IMR-90 (cell line): ENCODE measurements at regions not wholly inside any gene's neighbourhood (a gene's known extent, or its start where the extent isn't known, plus 50 kb on each side); places are given as distances from the start of the nearest gene placed in this dataset.

ENCODE experiments used
- ATAC-seq: fragments of 200-7000 bp; cut with Tn5 transposase; 2 replicates; pipeline ENCODE4 v1.9.1; 2020; ENCODE audit warnings: low read depth, mild to moderate bottlenecking, moderate library complexity
- BruUV-seq: library from RNA; stranded (reverse); fragments of 400-500 nt; replicated peaks from 2 replicates; lab custom pipeline; 2021; lab: Mats Ljungman, UMichigan
- CTCF ChIA-PET: fragments of 300-600 bp; formaldehyde crosslinking; extraction: SDS; loops from one replicate; lab custom pipeline; 2021; ENCODE audit warnings: antibody characterized with exemption; lab: Yijun Ruan, JAX
- POLR2A ChIA-PET: fragments of 300-600 bp; sonication (Branson Sonifier 250); formaldehyde crosslinking; loops from one replicate; lab custom pipeline; 2022; ENCODE audit warnings: antibody characterized with exemption; ENCODE audit not compliant: unreplicated experiment; lab: Charles Lee
- DNase-seq: peaks from one replicate; pipeline ENCODE4 v3.0.0; 2013
- H2AFZ ChIP-seq: replicated peaks from 2 replicates; pipeline ENCODE3; 2013; ENCODE audit warnings: low read length, mild to moderate bottlenecking; ENCODE audit not compliant: poor library complexity
- H2AK5ac ChIP-seq: 2 replicates; pipeline ENCODE4 v1.6.1; 2013; ENCODE audit warnings: low read depth, low read length, inconsistent platforms
- H2AK9ac ChIP-seq: replicated peaks from 2 replicates; pipeline ENCODE3; 2013; ENCODE audit warnings: mild to moderate bottlenecking, low read depth, low read length, moderate library complexity; ENCODE audit not compliant: poor library complexity
- H2BK120ac ChIP-seq: 2 replicates; pipeline ENCODE4 v1.6.1; 2013; ENCODE audit warnings: low read depth, low read length, inconsistent platforms
- H2BK15ac ChIP-seq: 3 replicates; pipeline ENCODE4 v1.6.1; 2013; ENCODE audit warnings: low read depth, low read length, inconsistent platforms
- H2BK20ac ChIP-seq: 2 replicates; pipeline ENCODE4 v1.6.1; 2013; ENCODE audit warnings: low read depth, mild to moderate bottlenecking, inconsistent platforms, low read length, moderate library complexity
- H2BK5ac ChIP-seq: 2 replicates; pipeline ENCODE4 v1.6.1; 2013; ENCODE audit warnings: mild to moderate bottlenecking, low read depth, low read length, inconsistent platforms; ENCODE audit not compliant: poor library complexity, severe bottlenecking
- H3K14ac ChIP-seq: replicated peaks from 2 replicates; pipeline ENCODE4 v1.6.1; 2013; ENCODE audit warnings: low read depth, low read length, inconsistent platforms
- H3K18ac ChIP-seq: 2 replicates; pipeline ENCODE4 v1.6.1; 2013; ENCODE audit warnings: low read depth, low read length, control low read depth
- H3K23ac ChIP-seq: 2 replicates; pipeline ENCODE4 v1.6.1; 2013; ENCODE audit warnings: low read depth, low read length, inconsistent platforms
- H3K27ac ChIP-seq: 2 replicates; pipeline ENCODE4 v1.5.1; 2013; ENCODE audit warnings: mild to moderate bottlenecking, control low read depth, low read length; ENCODE audit not compliant: insufficient read depth
- H3K27me3 ChIP-seq: 2 replicates; pipeline ENCODE4 v1.6.1; 2013; ENCODE audit warnings: low read length; ENCODE audit not compliant: control insufficient read depth, insufficient read depth
- H3K36me3 ChIP-seq: 2 replicates; pipeline ENCODE4 v1.6.1; 2013; ENCODE audit warnings: low read length, mixed read lengths; ENCODE audit not compliant: control insufficient read depth, insufficient read depth
- H3K4ac ChIP-seq: 2 replicates; pipeline ENCODE4 v1.6.1; 2013; ENCODE audit warnings: low read depth, low read length, inconsistent platforms
- H3K4me1 ChIP-seq: 2 replicates; pipeline ENCODE4 v1.6.1; 2013; ENCODE audit warnings: low read length, mixed read lengths; ENCODE audit not compliant: control insufficient read depth, insufficient read depth
- H3K4me2 ChIP-seq: 2 replicates; pipeline ENCODE4 v1.6.1; 2013; ENCODE audit warnings: low read depth, mild to moderate bottlenecking, control low read depth, low read length, moderate library complexity
- H3K4me3 ChIP-seq: 2 replicates; pipeline ENCODE4 v1.5.1; 2013; ENCODE audit warnings: low read depth, mild to moderate bottlenecking, control low read depth, low read length, moderate library complexity; ENCODE audit not compliant: insufficient read depth
- H3K56ac ChIP-seq: 2 replicates; pipeline ENCODE4 v1.6.1; 2013; ENCODE audit warnings: low read length, inconsistent platforms; ENCODE audit not compliant: insufficient read depth; ENCODE audit errors: extremely low read depth
- H3K79me1 ChIP-seq, 2 experiments: 2 replicates each; pipeline ENCODE4 v1.6.1; 2013; ENCODE audit warnings: low read length in 2 of 2, inconsistent platforms in 1 of 2, low read depth in 1 of 2
- H3K9ac ChIP-seq: 2 replicates; pipeline ENCODE4 v1.6.1; 2013; ENCODE audit warnings: low read depth, low read length, control low read depth
- H3K9me1 ChIP-seq: 2 replicates; pipeline ENCODE4 v1.6.1; 2013; ENCODE audit warnings: low read length, inconsistent platforms; ENCODE audit not compliant: insufficient read depth
- H3K9me3 ChIP-seq: 2 replicates; pipeline ENCODE4 v1.6.1; 2013; ENCODE audit warnings: low read length; ENCODE audit not compliant: control insufficient read depth, insufficient read depth
- H4K20me1 ChIP-seq: 2 replicates; pipeline ENCODE4 v1.6.1; 2013; ENCODE audit warnings: low read length, inconsistent platforms; ENCODE audit not compliant: insufficient read depth
- H4K5ac ChIP-seq: 2 replicates; pipeline ENCODE4 v1.6.1; 2013; ENCODE audit warnings: mild to moderate bottlenecking, low read depth, low read length, control low read depth
- H4K8ac ChIP-seq, 2 experiments: 2 replicates each; pipeline ENCODE4 v1.6.1; 2013; ENCODE audit warnings: low read depth in 2 of 2, low read length in 2 of 2, control low read depth in 1 of 2, inconsistent platforms in 1 of 2
- H4K91ac ChIP-seq: 2 replicates; pipeline ENCODE4 v1.6.1; 2013; ENCODE audit warnings: low read depth, low read length, inconsistent platforms; ENCODE audit not compliant: insufficient read depth
- BHLHE40 ChIP-seq: fragments of 150-350 bp; IDR thresholded peaks from 2 replicates; pipeline ENCODE4 v1.6.1; 2016; ENCODE audit warnings: mild to moderate bottlenecking, low read depth, low read length
- CEBPB ChIP-seq: IDR thresholded peaks from 2 replicates; pipeline ENCODE4 v1.6.1; 2012; ENCODE audit warnings: low read depth, low read length, improper control_type of control experiment
- CHD1 ChIP-seq: IDR thresholded peaks from 2 replicates; pipeline ENCODE4 v1.6.1; 2012; ENCODE audit warnings: low read depth, low read length, improper control_type of control experiment
- FOS ChIP-seq: fragments of 150-350 bp; IDR thresholded peaks from 2 replicates; pipeline ENCODE4 v1.6.1; 2016; ENCODE audit warnings: low read depth, low read length
- MAFK ChIP-seq: IDR thresholded peaks from 2 replicates; pipeline ENCODE4 v1.6.1; 2012; ENCODE audit warnings: low read depth, low read length, improper control_type of control experiment
- MAZ ChIP-seq: IDR thresholded peaks from 2 replicates; pipeline ENCODE4 v1.6.1; 2012; ENCODE audit warnings: low read depth, mild to moderate bottlenecking, low read length, improper control_type of control experiment, moderate library complexity, borderline replicate concordance
- MXI1 ChIP-seq: IDR thresholded peaks from 2 replicates; pipeline ENCODE4 v1.6.1; 2012; ENCODE audit warnings: low read depth, mild to moderate bottlenecking, low read length, moderate library complexity, borderline replicate concordance
- NFE2L2 ChIP-seq: fragments of 150-350 bp; IDR thresholded peaks from 2 replicates; pipeline ENCODE4 v1.6.1; 2016; ENCODE audit warnings: low read depth, mild to moderate bottlenecking, low read length
- POLR2A ChIP-seq: IDR thresholded peaks from 2 replicates; pipeline ENCODE4 v1.6.1; 2012; ENCODE audit warnings: mild to moderate bottlenecking, low read depth, low read length
- RAD21 ChIP-seq: IDR thresholded peaks from 2 replicates; pipeline ENCODE4 v1.6.1; 2012; ENCODE audit warnings: low read length, improper control_type of control experiment
- RCOR1 ChIP-seq: IDR thresholded peaks from 2 replicates; pipeline ENCODE4 v1.6.1; 2012; ENCODE audit warnings: mild to moderate bottlenecking, low read length, improper control_type of control experiment; ENCODE audit not compliant: insufficient replicate concordance
- RFX5 ChIP-seq: IDR thresholded peaks from 2 replicates; pipeline ENCODE4 v1.8.0; 2012; ENCODE audit warnings: low read depth, mild to moderate bottlenecking, low read length, moderate library complexity
- SMC3 ChIP-seq: fragments of 150-350 bp; IDR thresholded peaks from 2 replicates; pipeline ENCODE4 v1.6.1; 2016; ENCODE audit warnings: low read depth, mild to moderate bottlenecking, antibody characterized with exemption, low read length, moderate library complexity
- WGBS, 2 experiments: methylation state at CpG; one replicate each; pipeline versions ENCODE4 v1.1.5 to v1.1.7; 2013; ENCODE audit warnings: missing lambda C conversion rate in 2 of 2; ENCODE audit not compliant: insufficient read length in 1 of 2; ENCODE audit errors: extremely low coverage in 2 of 2; 5-methylcytosine and 5-hydroxymethylcytosine counted together
- dilution Hi-C: fragments of 300-500 bp; cut with HindIII; formaldehyde crosslinking; loops from one replicate; pipeline ENCODE4 v1.14.3; 2018; ENCODE audit warnings: low sequenced_read_pairs; ENCODE audit not compliant: unreplicated experiment
- in situ Hi-C: fragments of 300-500 bp; cut with MboI; formaldehyde crosslinking; loops from 3 replicates; pipeline ENCODE4 v1.14.3; 2019; ENCODE audit warnings: low sequenced_read_pairs, inconsistent platforms, mixed read lengths
- intact Hi-C: fragments of 100-400 bp; cut with micrococcal nuclease; formaldehyde crosslinking; loops from 2 replicates; pipeline ENCODE4 v1.10.0; 2022
- TF ChIP-seq, protein P1 (sequence below): conservative IDR thresholded peaks from 2 replicates; pipeline ENCODE4 v1.5.1; 2012; ENCODE audit warnings: mild to moderate bottlenecking, low read depth, low read length, improper control_type of control experiment
- TF ChIP-seq, protein P2 (sequence below): fragments of 150-350 bp; IDR thresholded peaks from 2 replicates; pipeline ENCODE4 v1.6.1; 2016; ENCODE audit warnings: low read depth, mild to moderate bottlenecking, low read length, moderate library complexity, borderline replicate concordance
- TF ChIP-seq, protein P3 (sequence below): fragments of 150-350 bp; IDR thresholded peaks from 2 replicates; pipeline ENCODE4 v1.6.1; 2017; ENCODE audit warnings: mild to moderate bottlenecking, antibody characterized with exemption, low read length, low read depth

DNA sequence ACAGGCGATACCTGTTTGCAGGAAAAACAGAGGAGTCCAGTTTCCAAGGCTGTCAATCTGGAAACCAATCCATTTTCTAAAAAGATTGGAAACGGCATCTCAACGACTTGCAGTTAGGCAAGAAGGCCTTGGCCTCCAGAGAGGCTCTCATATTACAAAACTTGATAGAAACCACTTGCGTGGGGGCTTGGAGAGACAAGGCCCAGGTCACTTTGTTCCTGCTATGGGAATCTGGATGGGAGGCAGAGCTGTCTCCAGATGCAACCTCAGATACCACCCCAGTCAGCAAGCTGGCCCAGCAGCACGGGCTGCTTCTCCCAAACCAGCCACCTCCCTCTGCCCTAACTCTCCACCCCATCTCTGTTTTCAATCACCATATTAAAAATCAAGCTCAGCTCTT lies 298.8 kb downstream of the TNS1 start:
- in situ Hi-C loops (loop anchor here (25.0 kb wide), 1 partner anchor 542 kb away; no protein-coding TSS in a partner anchor), dilution Hi-C loops (no loop called here), intact Hi-C loops (no loop called here)
- Histone ChIP-seq H2AK5ac (no peak overlapping the region; the same call in 1 of the 2 replicates), H3K9ac (no peak overlapping the region), H2BK15ac (no peak overlapping the region), H2AFZ (no peak overlapping the region), H3K9me1 (0 out of 2 replicates have a peak, but pooled peaks cover 3% of the 10 kb centered on the region), H3K36me3 (no peaks in the 10 kb centered on the region), H2BK5ac (no peak overlapping the region), H4K91ac (no peak overlapping the region), H3K18ac (no peak overlapping the region), H3K27ac (no peak overlapping the region), H3K56ac (no peak overlapping the region), H2AK9ac (no peak overlapping the region), H3K27me3 (no peaks in the 10 kb centered on the region), H3K23ac (no peak overlapping the region), H3K4ac (no peak overlapping the region), H3K9me3 (no peaks in the 10 kb centered on the region), H3K14ac (no peak overlapping the region), H4K20me1 (no peaks in the 10 kb centered on the region), H3K79me1 (no peaks in the 10 kb centered on the region), H3K4me1 (peaks cover 10% of the 10 kb centered on the region), H4K5ac (no peak overlapping the region), H3K4me2 (no peak overlapping the region), H2BK120ac (no peak overlapping the region), H3K4me3 (no peak overlapping the region), H4K8ac (no peak overlapping the region), H2BK20ac (no peak overlapping the region)
- no peak for ATAC-seq
- ChIA-PET CTCF (no interaction called here), POLR2A (no interaction called here)
- BruUV-seq = no TSS peak
- no CpG with 5 or more reads among the region's 5 CpGs for WGBS, 2 experiments
- TF ChIP-seq RCOR1 (no peak), RFX5 (no peak), RAD21 (no peak), SMC3 (no peak), MXI1 (no peak), BHLHE40 (no peak), MAZ (no peak), CHD1 (no peak), FOS (no peak), NFE2L2 (no peak), CEBPB (no peak), POLR2A (no peak), MAFK (no peak)
- TF ChIP-seq, protein P1, sequence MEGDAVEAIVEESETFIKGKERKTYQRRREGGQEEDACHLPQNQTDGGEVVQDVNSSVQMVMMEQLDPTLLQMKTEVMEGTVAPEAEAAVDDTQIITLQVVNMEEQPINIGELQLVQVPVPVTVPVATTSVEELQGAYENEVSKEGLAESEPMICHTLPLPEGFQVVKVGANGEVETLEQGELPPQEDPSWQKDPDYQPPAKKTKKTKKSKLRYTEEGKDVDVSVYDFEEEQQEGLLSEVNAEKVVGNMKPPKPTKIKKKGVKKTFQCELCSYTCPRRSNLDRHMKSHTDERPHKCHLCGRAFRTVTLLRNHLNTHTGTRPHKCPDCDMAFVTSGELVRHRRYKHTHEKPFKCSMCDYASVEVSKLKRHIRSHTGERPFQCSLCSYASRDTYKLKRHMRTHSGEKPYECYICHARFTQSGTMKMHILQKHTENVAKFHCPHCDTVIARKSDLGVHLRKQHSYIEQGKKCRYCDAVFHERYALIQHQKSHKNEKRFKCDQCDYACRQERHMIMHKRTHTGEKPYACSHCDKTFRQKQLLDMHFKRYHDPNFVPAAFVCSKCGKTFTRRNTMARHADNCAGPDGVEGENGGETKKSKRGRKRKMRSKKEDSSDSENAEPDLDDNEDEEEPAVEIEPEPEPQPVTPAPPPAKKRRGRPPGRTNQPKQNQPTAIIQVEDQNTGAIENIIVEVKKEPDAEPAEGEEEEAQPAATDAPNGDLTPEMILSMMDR = no peak
- TF ChIP-seq, protein P2, sequence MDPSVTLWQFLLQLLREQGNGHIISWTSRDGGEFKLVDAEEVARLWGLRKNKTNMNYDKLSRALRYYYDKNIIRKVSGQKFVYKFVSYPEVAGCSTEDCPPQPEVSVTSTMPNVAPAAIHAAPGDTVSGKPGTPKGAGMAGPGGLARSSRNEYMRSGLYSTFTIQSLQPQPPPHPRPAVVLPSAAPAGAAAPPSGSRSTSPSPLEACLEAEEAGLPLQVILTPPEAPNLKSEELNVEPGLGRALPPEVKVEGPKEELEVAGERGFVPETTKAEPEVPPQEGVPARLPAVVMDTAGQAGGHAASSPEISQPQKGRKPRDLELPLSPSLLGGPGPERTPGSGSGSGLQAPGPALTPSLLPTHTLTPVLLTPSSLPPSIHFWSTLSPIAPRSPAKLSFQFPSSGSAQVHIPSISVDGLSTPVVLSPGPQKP = no peak
- TF ChIP-seq, protein P3, sequence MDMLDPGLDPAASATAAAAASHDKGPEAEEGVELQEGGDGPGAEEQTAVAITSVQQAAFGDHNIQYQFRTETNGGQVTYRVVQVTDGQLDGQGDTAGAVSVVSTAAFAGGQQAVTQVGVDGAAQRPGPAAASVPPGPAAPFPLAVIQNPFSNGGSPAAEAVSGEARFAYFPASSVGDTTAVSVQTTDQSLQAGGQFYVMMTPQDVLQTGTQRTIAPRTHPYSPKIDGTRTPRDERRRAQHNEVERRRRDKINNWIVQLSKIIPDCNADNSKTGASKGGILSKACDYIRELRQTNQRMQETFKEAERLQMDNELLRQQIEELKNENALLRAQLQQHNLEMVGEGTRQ = no peak
- no peak for DNase-seq
